GM18519 (cell line): ENCODE measurements at regions not wholly inside any gene's neighbourhood (a gene's known extent, or its start where the extent isn't known, plus 50 kb on each side); places are given as distances from the start of the nearest gene placed in this dataset.

ENCODE experiments used
- ATAC-seq: cut with Tn5 transposase; IDR thresholded peaks from one replicate; pipeline ENCODE4 v1.9.1; 2021; ENCODE audit warnings: mild to moderate bottlenecking, moderate library complexity; ENCODE audit not compliant: unreplicated experiment, low FRiP score

DNA sequence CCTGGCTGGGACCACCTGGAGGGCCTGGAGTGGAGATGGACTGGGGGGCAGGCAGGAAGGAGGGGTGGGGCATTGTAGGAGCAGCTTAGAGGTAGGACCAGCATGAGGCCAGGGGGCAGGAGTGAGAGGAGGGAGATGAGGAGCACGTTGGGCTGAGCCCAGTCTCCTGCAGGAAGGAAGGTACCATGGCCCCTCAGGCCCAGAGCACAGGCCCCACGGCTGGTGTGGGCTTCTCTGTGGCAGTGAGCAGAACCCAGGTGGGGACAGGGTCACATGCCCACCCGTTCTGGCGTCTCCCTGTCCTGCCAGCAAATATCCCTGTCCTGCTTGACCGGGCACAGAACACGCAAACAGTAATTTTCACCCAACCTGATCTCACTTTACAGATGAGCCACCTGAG is 141.8 kb downstream of the ENGASE start:
- ATAC-seq: no peak

GRCh38 chr17:79215631-79216030 is 141.0 kb downstream of the ENGASE start:
- no peak for ATAC-seq

DNA sequence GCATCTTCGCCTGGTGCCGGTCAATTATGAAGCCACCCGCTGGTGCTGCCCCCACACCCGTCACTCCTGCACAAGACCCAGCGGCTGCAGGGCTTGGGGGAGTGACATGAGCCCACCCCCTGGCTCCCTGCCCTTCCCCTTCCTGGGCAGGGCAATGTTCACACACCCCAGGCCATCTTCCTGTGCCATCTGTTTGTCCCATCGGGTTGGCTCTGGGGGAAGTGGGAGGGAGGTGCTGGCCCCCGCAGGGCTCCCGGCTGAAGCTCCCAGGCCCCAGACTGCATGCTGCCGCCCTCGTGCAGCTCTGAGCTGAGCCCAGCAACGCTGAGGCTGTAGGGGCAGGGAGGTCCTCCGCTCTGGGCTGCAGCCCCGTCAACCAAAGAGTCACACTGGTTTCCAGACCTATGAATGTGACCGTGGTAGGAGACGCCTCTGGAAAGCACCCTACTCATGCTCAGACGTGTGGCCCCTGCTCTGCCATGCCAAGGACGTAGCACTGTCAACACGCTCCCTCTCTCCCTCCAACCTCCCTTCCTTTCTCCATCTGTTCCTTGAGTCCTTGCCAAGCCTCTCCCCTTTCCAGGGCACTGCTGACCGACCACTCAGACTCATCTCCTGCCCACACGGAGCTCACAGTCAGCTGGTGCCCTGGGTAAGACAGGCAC is 140.4 kb downstream of the ENGASE start:
- ATAC-seq: no peak

DNA sequence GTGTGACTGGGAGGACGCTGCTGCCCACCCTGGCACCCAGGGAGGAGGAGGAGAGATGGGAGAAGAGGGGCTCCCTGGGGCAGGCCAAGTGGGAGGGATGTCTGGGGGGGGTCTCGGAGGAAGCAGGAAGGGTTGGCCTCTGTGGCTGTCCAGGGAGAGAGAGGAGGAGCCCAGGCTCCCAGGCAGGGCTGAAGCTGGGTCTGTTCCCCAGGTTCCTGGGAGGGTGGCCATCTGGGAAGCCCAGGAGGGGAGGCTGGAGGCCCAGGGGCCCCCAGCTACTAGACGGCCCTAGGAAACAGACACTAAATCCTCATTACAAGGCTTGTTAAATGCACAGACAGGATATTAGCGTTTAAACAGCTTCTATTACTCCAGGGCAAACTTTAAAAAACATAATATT is 139.8 kb downstream of the ENGASE start:
- ATAC-seq: no peak

GRCh38 chr17:79213305-79213704 is 138.7 kb downstream of the ENGASE start:
- ATAC-seq: no peak

DNA sequence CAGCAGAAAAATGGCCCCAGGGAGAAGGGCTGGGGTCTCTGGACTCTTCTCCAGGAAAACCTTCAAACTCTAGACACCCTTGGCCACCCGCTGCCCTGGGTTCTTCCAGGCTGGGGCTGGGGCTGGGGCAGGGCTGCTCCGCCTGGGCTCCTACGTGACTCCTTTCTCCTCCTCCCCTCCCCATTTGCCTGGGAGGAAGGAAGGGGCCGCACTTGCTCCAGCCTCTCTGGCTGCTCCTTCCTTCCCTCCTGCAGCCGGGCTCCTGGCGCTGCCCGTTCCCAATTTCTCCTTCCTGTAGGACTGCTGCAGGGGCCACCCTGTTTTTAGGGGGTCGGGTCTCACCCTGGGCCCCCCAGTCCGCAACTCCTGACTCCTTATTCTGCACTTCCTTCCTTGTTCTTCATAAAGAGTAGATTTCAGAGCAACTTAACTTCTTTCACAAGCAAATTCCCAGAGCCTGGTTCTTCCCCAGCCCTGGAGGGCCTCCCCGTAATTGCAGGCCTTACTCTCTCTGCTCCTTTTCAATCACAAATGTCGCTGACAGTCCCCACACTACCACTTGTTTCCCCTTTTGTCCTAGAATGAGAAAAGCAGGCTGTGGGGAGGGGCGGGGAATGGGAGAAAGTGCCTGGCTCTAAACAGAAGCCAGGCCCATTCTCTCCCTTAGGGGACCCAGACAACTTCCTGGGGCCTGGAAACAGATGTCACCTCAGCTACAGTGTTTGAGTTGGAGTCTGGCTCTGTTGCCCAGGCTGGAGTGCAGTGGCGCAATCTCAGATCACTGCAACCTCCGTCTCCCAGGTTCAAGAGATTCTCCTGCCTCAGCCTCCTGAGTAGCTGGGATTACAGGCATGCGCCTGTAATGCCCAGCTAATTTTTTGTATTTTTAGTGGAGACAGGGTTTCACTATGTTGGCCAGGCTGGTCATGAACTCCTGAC is 137.8 kb downstream of the ENGASE start:
- ATAC-seq: no peak

GRCh38 chr17:79211061-79211770 is 136.6 kb downstream of the ENGASE start:
- ATAC-seq: no peak

DNA sequence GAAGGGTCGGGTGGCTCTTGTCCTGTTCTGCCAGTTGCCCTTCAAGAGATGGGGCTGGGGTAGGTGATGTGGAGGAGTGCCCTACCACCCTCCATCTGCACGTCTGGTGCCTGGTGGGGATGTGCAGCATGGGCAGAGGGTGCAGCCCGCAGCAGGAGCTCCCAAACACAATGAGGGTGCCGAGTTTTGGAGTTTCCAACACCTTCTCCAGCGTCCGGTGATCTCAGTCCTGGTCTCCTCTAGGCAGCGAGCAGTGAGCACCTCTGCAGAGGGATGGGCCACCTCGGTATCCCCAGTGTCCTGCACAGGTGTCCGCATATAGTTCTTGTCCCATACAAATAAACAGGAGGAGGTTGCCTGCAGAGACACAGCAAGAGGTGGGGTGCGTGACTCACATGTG is 136.0 kb downstream of the ENGASE start:
- ATAC-seq: no peak

- ATAC-seq: no peak
Observed at GRCh38 chr17:79207960-79208359, 133.3 kb downstream of the ENGASE start.

GRCh38 chr17:79205688-79206205 is 131.1 kb downstream of the ENGASE start:
- no peak for ATAC-seq

- no peak for ATAC-seq
Observed at GRCh38 chr17:79204261-79204660, 129.6 kb downstream of the ENGASE start.

- ATAC-seq: no peak
Observed at GRCh38 chr17:79203657-79204056, 129.0 kb downstream of the ENGASE start.

- no peak for ATAC-seq
Observed at GRCh38 chr17:79203016-79203415, 128.4 kb downstream of the ENGASE start.

DNA sequence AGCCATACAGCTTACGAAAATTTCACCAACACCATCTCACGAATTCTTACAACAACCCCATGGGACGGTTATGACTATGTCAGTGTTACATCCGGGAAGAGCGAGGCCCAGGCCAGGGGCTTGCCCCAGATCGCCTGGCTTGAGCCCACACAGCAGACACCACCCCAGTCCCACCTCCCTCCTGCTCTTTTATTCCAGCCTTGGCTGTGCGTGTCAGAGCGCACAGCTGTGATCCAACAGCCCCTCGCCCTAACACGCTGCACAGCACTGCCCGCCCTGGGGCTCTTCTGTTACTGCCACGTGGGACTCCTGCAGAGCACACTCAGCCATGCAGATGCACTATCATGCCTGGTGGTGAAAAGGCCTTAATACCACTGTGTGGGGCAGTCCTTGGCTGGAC is 127.9 kb downstream of the ENGASE start:
- ATAC-seq: no peak

GRCh38 chr17:79201536-79202227 is 127.1 kb downstream of the ENGASE start:
- no peak for ATAC-seq

DNA sequence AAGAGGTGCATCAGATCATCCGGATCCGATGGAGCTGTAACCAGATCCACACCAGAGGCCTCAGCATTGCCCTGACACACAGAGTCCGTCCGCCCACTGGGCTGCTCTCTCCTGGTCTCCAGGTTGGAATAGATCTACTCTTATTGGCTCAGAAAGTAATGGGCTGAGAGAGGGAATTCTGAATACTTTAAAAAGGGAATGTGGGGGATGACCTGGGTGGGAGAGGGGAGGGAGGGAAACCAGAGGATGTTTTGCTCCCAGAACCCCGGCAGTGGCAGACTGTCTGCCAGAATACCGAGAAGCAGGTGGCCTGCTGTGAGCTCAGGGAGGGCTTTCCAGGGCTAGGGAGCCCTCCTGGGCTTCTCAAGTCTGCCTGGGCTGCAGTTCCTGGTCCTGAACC is 126.5 kb downstream of the ENGASE start:
- ATAC-seq: no peak

- ATAC-seq: no peak
Observed at GRCh38 chr17:79196913-79197312, 122.3 kb downstream of the ENGASE start.

DNA sequence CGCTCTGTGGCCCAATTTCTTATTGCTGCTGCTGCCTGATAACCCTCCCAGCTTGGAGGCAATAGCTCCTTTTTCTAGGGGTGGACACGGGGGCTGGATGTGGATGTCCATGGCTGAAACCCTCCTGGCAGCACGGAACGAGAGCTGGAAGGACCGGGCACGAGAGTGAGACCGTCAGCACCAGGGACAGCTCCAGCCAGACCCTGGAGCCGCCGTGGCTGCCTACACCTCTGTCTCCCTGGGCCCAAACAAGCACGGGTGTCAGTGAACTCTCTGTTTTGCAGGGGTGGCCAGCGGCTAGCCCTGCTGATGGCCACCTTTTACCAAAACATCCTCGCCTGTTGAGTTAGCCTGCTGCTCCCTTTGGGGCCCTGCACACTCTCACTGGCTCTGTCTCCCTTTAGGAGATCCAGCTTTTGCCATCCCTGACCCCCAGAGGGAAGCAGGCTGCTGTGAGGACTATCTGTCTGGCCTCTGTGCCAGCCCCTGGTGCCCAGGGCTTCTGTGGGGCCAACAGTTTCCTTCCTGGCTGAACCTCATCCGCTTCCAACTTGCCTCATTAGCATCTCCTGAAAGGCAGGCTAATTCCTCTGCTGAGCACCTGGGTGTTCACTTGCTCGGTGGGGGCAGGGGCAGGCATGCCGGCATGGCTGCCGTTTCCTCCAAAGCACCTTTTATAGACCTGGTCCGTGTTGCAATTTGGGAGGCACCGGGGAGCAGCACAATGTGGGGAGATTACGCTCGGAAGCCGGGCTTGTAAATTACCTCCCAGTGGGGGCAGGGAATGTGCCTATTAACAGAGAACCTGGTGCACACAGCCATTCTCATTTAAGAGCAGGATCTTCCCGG is 118.1 kb downstream of the ENGASE start:
- no peak for ATAC-seq

GRCh38 chr17:79191270-79191934 is 116.8 kb downstream of the ENGASE start:
- ATAC-seq: no peak
